ENCODE measurements at regions not wholly inside any gene's neighbourhood (a gene's known extent, or its start where the extent isn't known, plus 50 kb on each side); places are given as distances from the start of the nearest gene placed in this dataset.

DNA sequence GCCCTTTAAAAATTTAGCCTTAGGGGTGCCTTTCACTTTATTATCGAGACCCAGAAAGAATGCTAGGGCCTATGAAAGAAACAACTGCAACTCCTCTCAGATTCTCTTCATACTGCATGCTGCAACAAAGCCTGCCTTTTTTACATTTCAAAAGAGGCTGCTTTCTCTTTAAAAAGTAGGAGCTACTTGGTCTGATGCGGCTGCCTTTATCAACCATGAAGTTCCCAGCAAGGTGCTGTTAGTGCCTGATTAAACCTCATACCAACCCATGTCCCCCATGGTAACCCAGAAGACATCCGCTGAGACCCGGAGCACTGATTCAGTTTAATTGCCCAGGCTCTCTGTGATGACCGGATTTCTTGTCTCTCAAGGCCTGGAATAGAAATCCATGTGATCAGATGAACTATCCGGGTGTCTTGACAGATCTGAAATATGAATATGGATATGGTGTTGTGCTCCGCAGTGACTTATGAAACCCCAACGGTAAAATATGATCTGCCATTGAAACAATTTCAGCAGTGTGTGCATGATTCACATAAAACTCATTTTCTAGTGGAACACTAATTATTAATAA, 368.3 kb downstream of the ZNF521 start:
- in situ Hi-C loops (cut with HindIII; ENCODE audit: low pct_unique_long_range_greater_than_20kb, low sequenced_read_pairs) = no loop called here

DNA sequence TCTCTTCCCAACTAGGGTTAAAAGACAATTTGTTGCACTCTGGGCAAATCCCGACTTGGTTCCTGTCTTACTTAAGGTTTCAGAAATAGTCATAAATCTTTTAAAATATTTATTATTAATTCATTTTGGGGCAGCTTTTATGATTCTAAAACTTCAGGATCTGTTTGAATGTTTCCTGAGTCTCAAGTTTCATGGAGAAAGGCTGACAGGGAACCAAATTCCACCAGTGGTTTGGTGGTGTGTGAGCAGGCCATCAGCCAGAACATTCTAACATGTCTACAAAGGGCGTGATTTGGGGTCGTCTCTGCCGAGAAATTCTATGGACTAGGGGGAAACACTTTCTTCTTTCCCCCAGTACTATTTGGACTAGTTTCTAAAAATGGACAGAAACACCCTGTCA, 366.4 kb downstream of the ZNF521 start:
- Histone ChIP-seq H3K4me3 (ENCODE audit: low read depth in 2 of 2, low read length in 2 of 2) (no peak overlapping the region), H3K27ac (ENCODE audit: low read length) (no peak overlapping the region), H3K36me3 (ENCODE audit: control insufficient read depth, insufficient read depth, low read length) (no peaks in the 10 kb centered on the region), H3K9me3 (ENCODE audit: control insufficient read depth, insufficient read depth, low read depth, low read length) (no peaks in the 10 kb centered on the region), H3K27me3 (ENCODE audit: control insufficient read depth, insufficient read depth, low read length) (0 out of 2 replicates have a peak, but pooled peaks cover 2% of the 10 kb centered on the region), H3K4me1 (ENCODE audit: control insufficient read depth, insufficient read depth, low read length) (no peaks in the 10 kb centered on the region)
- ChIA-PET POLR2A (no interaction called here), CTCF (no interaction called here)
- DNase-seq (ENCODE audit: low read depth, low spot score) (no peak), ATAC-seq (no peak)
- intact Hi-C loops (cut with micrococcal nuclease; ENCODE audit: unreplicated experiment) (no loop called here), in situ Hi-C loops (cut with HindIII; ENCODE audit: low pct_unique_long_range_greater_than_20kb, low sequenced_read_pairs) (no loop called here)
- BruUV-seq (replicated peaks) = no TSS peak
- TF ChIP-seq POLR2AphosphoS5 (IDR thresholded peaks at IDR 0.05; ENCODE audit: low read depth, low read length) = no peak
- no peak for TF ChIP-seq REST (IDR thresholded peaks at IDR 0.05; ENCODE audit: insufficient read depth in 1 of 2, low read depth in 2 of 2, low read length in 1 of 2)
- no peak for TF ChIP-seq TCF7L2 (IDR thresholded peaks at IDR 0.05; ENCODE audit: low read depth, low read length)
- TF ChIP-seq CTCF (IDR thresholded peaks at IDR 0.05) = no peak
- TF ChIP-seq SIN3A (IDR thresholded peaks at IDR 0.05; ENCODE audit: borderline replicate concordance, insufficient read depth, low read depth, low read length) = no peak

More for the DNA sequence above, 368.3 kb downstream of the ZNF521 start:
- Histone ChIP-seq H3K9me3 (ENCODE audit: control insufficient read depth, insufficient read depth, low read depth, low read length) (no peaks in the 10 kb centered on the region), H3K4me1 (ENCODE audit: control insufficient read depth, insufficient read depth, low read length) (no peaks in the 10 kb centered on the region), H3K36me3 (ENCODE audit: control insufficient read depth, insufficient read depth, low read length) (no peaks in the 10 kb centered on the region), H3K27me3 (ENCODE audit: control insufficient read depth, insufficient read depth, low read length) (peaks cover 2% of the 10 kb centered on the region; the same call in 1 of the 2 replicates), H3K27ac (ENCODE audit: low read length) (no peak overlapping the region), H3K4me3 (ENCODE audit: low read depth in 2 of 2, low read length in 2 of 2) (no peak overlapping the region)
- intact Hi-C loops (cut with micrococcal nuclease; ENCODE audit: unreplicated experiment) = no loop called here
- TF ChIP-seq CTCF (IDR thresholded peaks at IDR 0.05) (no peak), REST (IDR thresholded peaks at IDR 0.05; ENCODE audit: insufficient read depth in 1 of 2, low read depth in 2 of 2, low read length in 1 of 2) (no peak), POLR2AphosphoS5 (IDR thresholded peaks at IDR 0.05; ENCODE audit: low read depth, low read length) (no peak), TCF7L2 (IDR thresholded peaks at IDR 0.05; ENCODE audit: low read depth, low read length) (no peak), SIN3A (IDR thresholded peaks at IDR 0.05; ENCODE audit: borderline replicate concordance, insufficient read depth, low read depth, low read length) (no peak)
- ChIA-PET CTCF (no interaction called here), POLR2A (interaction anchor here (0.6 kb wide), 1 partner anchor 11 kb away, joined by 4 read pairs; no protein-coding TSS in a partner anchor)
- BruUV-seq (replicated peaks) = no TSS peak
- no peak for ATAC-seq
- no peak for DNase-seq (ENCODE audit: low read depth, low spot score)
